PFSK-1 (cell line): ENCODE measurements at regions not wholly inside any gene's neighbourhood (a gene's known extent, or its start where the extent isn't known, plus 50 kb on each side); places are given as distances from the start of the nearest gene placed in this dataset.

Source experiments
- POLR2AphosphoS5 ChIP-seq: IDR thresholded peaks from 2 replicates; pipeline ENCODE4 v1.6.1; 2012; ENCODE audit warnings: low read depth, mild to moderate bottlenecking, control low read depth, low read length, moderate library complexity
- TAF1 ChIP-seq: IDR thresholded peaks from 2 replicates; pipeline ENCODE4 v1.6.1; 2012; ENCODE audit warnings: low read length, control low read depth, borderline replicate concordance; ENCODE audit not compliant: insufficient read depth
- TF ChIP-seq, protein P1 (sequence below), 2 experiments: IDR thresholded peaks; 2 replicates each; pipeline versions ENCODE4 v1.6.1 to v1.8.0; 2011 to 2012; ENCODE audit warnings: low read depth in 2 of 2, low read length in 2 of 2, control low read depth in 1 of 2, inconsistent platforms in 1 of 2, mild to moderate bottlenecking in 1 of 2, moderate library complexity in 1 of 2; ENCODE audit not compliant: insufficient read depth in 1 of 2

GRCh38 chr12:124461241-124461673, 106.2 kb downstream of the NCOR2 start:
- TF ChIP-seq, protein P1, sequence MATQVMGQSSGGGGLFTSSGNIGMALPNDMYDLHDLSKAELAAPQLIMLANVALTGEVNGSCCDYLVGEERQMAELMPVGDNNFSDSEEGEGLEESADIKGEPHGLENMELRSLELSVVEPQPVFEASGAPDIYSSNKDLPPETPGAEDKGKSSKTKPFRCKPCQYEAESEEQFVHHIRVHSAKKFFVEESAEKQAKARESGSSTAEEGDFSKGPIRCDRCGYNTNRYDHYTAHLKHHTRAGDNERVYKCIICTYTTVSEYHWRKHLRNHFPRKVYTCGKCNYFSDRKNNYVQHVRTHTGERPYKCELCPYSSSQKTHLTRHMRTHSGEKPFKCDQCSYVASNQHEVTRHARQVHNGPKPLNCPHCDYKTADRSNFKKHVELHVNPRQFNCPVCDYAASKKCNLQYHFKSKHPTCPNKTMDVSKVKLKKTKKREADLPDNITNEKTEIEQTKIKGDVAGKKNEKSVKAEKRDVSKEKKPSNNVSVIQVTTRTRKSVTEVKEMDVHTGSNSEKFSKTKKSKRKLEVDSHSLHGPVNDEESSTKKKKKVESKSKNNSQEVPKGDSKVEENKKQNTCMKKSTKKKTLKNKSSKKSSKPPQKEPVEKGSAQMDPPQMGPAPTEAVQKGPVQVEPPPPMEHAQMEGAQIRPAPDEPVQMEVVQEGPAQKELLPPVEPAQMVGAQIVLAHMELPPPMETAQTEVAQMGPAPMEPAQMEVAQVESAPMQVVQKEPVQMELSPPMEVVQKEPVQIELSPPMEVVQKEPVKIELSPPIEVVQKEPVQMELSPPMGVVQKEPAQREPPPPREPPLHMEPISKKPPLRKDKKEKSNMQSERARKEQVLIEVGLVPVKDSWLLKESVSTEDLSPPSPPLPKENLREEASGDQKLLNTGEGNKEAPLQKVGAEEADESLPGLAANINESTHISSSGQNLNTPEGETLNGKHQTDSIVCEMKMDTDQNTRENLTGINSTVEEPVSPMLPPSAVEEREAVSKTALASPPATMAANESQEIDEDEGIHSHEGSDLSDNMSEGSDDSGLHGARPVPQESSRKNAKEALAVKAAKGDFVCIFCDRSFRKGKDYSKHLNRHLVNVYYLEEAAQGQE (IDR thresholded peaks at IDR 0.05; ENCODE audit: insufficient read depth in 1 of 2, low read depth in 2 of 2, low read length in 2 of 2), result no peak
- no peak for TF ChIP-seq TAF1
- TF ChIP-seq POLR2AphosphoS5, result no peak
